K562 (cell line): ENCODE measurements at regions not wholly inside any gene's neighbourhood (a gene's known extent, or its start where the extent isn't known, plus 50 kb on each side); places are given as distances from the start of the nearest gene placed in this dataset.
A peak's percentile ranks its signal among the peaks of the same experiment; 100 is the strongest.

ENCODE experiments used
- ASH1L ChIP-seq: fragments of 450-650 bp; IDR thresholded peaks from 2 replicates; pipeline ENCODE4 v1.6.1; 2018; ENCODE audit warnings: borderline replicate concordance, mild to moderate bottlenecking, low read depth; ENCODE audit not compliant: partially characterized antibody
- BACH1 ChIP-seq: fragments of 200-800 bp; sonication (Bioruptor generic); IDR thresholded peaks from 2 replicates; pipeline ENCODE4 v1.6.1; 2016; ENCODE audit warnings: missing genetic modification characterization, missing compliant biosample characterization
- DDX20 ChIP-seq: fragments of 450-650 bp; IDR thresholded peaks from 2 replicates; pipeline ENCODE4 v1.6.1; 2016; ENCODE audit warnings: missing genetic modification characterization, low read depth, mild to moderate bottlenecking, missing compliant biosample characterization, moderate library complexity
- GATAD2B ChIP-seq: fragments of 450-650 bp; IDR thresholded peaks from 2 replicates; pipeline ENCODE4 v1.6.1; 2017; ENCODE audit warnings: mild to moderate bottlenecking, borderline replicate concordance
- HDAC8 ChIP-seq: fragments of 450-650 bp; IDR thresholded peaks from 2 replicates; pipeline ENCODE4 v1.6.1; 2016; ENCODE audit warnings: mild to moderate bottlenecking, missing genetic modification characterization, moderate library complexity, missing compliant biosample characterization
- HIVEP1 ChIP-seq: fragments of 250-450 bp; sonication (Bioruptor Pico); IDR thresholded peaks from 2 replicates; pipeline ENCODE4 v1.4.0; 2020; ENCODE audit warnings: mild to moderate bottlenecking
- NFXL1 ChIP-seq: fragments of 450-650 bp; formaldehyde crosslinking; IDR thresholded peaks from 2 replicates; pipeline ENCODE4 v1.4.0; 2021; ENCODE audit warnings: mild to moderate bottlenecking
- PTTG1 ChIP-seq: fragments of 450-650 bp; IDR thresholded peaks from 2 replicates; pipeline ENCODE4 v1.6.1; 2016; ENCODE audit warnings: low read depth, mild to moderate bottlenecking, missing genetic modification characterization, missing compliant biosample characterization
- PYGO2 ChIP-seq: fragments of 450-650 bp; IDR thresholded peaks from 2 replicates; pipeline ENCODE4 v1.6.1; 2016; ENCODE audit warnings: mild to moderate bottlenecking, missing genetic modification characterization, moderate library complexity, missing compliant biosample characterization
- RAD51 ChIP-seq: fragments of 450-650 bp; IDR thresholded peaks from 2 replicates; pipeline ENCODE4 v1.7.1; 2016; ENCODE audit warnings: low read depth, mild to moderate bottlenecking, borderline replicate concordance
- SETDB1 ChIP-seq: IDR thresholded peaks from one replicate; pipeline ENCODE4 v1.6.1; 2012; ENCODE audit warnings: low read length, control low read depth, inconsistent platforms
- ZNF589 ChIP-seq: fragments of 200-800 bp; sonication (Bioruptor generic); IDR thresholded peaks from 2 replicates; pipeline ENCODE4 v1.6.1; 2016; ENCODE audit warnings: low read depth, missing genetic modification characterization, missing compliant biosample characterization
- TF ChIP-seq, protein P1 (sequence below): fragments of 250-450 bp; sonication (Bioruptor Pico); IDR thresholded peaks from 2 replicates; pipeline ENCODE4 v1.8.0; 2022; ENCODE audit warnings: moderate library complexity, mild to moderate bottlenecking, inconsistent platforms
- TF ChIP-seq, protein P2 (sequence below): sonication (generic); formaldehyde crosslinking; IDR thresholded peaks from 2 replicates; pipeline ENCODE4 v1.8.0; 2022; ENCODE audit warnings: mild to moderate bottlenecking, missing genetic modification reagents, borderline replicate concordance
- TF ChIP-seq, protein P3 (sequence below), 3 experiments: fragments of 200-800 bp in 1 of 3; fragments of 250-450 bp in 1 of 3; fragments of 450-650 bp in 1 of 3; sonication (Bioruptor Pico) in 1 of 3; sonication (Bioruptor generic) in 1 of 3; formaldehyde crosslinking in 1 of 3; IDR thresholded peaks; 2 replicates each; pipeline versions ENCODE4 v1.6.1 to v1.8.0; 2016 to 2022; ENCODE audit warnings: mild to moderate bottlenecking in 2 of 3, missing genetic modification characterization in 2 of 3, missing compliant biosample characterization in 1 of 3, moderate library complexity in 1 of 3
- TF ChIP-seq, protein P4 (sequence below): sonication (generic); formaldehyde crosslinking; IDR thresholded peaks from 2 replicates; pipeline ENCODE4 v1.8.0; 2022; ENCODE audit warnings: missing genetic modification reagents, mild to moderate bottlenecking, moderate library complexity, borderline replicate concordance
- TF ChIP-seq, protein P5 (sequence below): fragments of 200-800 bp; sonication (Bioruptor generic); IDR thresholded peaks from 2 replicates; pipeline ENCODE4 v1.6.1; 2017; ENCODE audit warnings: missing genetic modification characterization, missing compliant biosample characterization

DNA sequence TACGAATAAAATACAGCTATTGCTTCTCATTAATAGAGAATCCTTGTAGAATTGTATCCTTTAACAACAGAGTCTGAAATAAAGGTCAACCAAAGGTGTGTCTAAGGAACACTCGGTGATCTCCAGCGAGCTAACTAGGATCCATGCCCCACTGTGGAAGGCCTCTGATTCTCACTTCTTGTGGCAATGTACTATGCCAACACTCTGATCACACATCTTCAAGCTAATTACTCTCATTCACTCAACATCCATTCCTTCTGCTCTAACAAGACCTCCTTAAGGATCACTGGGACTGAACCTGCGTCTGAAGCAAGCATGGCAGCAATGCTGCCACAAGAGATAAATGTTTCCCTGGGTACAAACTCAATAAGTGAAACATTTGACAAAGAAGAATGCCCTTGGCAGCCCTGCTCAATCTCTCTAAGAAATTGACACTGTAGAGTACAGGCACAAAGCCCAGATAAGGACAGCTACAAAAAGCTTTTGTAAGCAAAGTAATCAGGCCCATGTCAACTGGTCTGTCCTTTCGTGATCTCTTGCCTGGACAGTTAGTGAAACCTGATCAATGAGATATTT is 74.6 kb upstream of the PARD3B start (continued):
- TF ChIP-seq, protein P1, sequence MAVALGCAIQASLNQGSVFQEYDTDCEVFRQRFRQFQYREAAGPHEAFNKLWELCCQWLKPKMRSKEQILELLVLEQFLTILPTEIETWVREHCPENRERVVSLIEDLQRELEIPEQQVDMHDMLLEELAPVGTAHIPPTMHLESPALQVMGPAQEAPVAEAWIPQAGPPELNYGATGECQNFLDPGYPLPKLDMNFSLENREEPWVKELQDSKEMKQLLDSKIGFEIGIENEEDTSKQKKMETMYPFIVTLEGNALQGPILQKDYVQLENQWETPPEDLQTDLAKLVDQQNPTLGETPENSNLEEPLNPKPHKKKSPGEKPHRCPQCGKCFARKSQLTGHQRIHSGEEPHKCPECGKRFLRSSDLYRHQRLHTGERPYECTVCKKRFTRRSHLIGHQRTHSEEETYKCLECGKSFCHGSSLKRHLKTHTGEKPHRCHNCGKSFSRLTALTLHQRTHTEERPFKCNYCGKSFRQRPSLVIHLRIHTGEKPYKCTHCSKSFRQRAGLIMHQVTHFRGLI: 0 out of 2 replicates have a peak, but pooled peaks have one; percentile 7
- TF ChIP-seq, protein P2, sequence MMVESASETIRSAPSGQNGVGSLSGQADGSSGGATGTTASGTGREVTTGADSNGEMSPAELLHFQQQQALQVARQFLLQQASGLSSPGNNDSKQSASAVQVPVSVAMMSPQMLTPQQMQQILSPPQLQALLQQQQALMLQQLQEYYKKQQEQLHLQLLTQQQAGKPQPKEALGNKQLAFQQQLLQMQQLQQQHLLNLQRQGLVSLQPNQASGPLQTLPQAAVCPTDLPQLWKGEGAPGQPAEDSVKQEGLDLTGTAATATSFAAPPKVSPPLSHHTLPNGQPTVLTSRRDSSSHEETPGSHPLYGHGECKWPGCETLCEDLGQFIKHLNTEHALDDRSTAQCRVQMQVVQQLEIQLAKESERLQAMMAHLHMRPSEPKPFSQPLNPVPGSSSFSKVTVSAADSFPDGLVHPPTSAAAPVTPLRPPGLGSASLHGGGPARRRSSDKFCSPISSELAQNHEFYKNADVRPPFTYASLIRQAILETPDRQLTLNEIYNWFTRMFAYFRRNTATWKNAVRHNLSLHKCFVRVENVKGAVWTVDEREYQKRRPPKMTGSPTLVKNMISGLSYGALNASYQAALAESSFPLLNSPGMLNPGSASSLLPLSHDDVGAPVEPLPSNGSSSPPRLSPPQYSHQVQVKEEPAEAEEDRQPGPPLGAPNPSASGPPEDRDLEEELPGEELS: no peak
- no peak for TF ChIP-seq RAD51
- TF ChIP-seq HIVEP1 (CRISPR knock-in tag): peak; percentile 4; the same call in 1 of the 2 replicates
- TF ChIP-seq, protein P3, sequence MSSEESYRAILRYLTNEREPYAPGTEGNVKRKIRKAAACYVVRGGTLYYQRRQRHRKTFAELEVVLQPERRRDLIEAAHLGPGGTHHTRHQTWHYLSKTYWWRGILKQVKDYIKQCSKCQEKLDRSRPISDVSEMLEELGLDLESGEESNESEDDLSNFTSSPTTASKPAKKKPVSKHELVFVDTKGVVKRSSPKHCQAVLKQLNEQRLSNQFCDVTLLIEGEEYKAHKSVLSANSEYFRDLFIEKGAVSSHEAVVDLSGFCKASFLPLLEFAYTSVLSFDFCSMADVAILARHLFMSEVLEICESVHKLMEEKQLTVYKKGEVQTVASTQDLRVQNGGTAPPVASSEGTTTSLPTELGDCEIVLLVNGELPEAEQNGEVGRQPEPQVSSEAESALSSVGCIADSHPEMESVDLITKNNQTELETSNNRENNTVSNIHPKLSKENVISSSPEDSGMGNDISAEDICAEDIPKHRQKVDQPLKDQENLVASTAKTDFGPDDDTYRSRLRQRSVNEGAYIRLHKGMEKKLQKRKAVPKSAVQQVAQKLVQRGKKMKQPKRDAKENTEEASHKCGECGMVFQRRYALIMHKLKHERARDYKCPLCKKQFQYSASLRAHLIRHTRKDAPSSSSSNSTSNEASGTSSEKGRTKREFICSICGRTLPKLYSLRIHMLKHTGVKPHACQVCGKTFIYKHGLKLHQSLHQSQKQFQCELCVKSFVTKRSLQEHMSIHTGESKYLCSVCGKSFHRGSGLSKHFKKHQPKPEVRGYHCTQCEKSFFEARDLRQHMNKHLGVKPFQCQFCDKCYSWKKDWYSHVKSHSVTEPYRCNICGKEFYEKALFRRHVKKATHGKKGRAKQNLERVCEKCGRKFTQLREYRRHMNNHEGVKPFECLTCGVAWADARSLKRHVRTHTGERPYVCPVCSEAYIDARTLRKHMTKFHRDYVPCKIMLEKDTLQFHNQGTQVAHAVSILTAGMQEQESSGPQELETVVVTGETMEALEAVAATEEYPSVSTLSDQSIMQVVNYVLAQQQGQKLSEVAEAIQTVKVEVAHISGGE (CRISPR knock-in tag; IDR thresholded peaks at IDR 0.05): no peak
- TF ChIP-seq HDAC8 (tag): peak; percentile 80; the same call in 1 of the 2 replicates
- TF ChIP-seq DDX20 (tag): peak; percentile 63; the same call in 1 of the 2 replicates
- peak; percentile 53 for TF ChIP-seq NFXL1 (CRISPR knock-in tag)
- TF ChIP-seq ASH1L: no peak
- peak; percentile 88 for TF ChIP-seq BACH1 (tag)
- TF ChIP-seq PYGO2 (tag): 0 out of 2 replicates have a peak, but pooled peaks have one; percentile 27
- TF ChIP-seq, protein P4, sequence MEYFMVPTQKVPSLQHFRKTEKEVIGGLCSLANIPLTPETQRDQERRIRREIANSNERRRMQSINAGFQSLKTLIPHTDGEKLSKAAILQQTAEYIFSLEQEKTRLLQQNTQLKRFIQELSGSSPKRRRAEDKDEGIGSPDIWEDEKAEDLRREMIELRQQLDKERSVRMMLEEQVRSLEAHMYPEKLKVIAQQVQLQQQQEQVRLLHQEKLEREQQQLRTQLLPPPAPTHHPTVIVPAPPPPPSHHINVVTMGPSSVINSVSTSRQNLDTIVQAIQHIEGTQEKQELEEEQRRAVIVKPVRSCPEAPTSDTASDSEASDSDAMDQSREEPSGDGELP (CRISPR knock-in tag): no peak
- TF ChIP-seq SETDB1: no peak
- TF ChIP-seq, protein P5, sequence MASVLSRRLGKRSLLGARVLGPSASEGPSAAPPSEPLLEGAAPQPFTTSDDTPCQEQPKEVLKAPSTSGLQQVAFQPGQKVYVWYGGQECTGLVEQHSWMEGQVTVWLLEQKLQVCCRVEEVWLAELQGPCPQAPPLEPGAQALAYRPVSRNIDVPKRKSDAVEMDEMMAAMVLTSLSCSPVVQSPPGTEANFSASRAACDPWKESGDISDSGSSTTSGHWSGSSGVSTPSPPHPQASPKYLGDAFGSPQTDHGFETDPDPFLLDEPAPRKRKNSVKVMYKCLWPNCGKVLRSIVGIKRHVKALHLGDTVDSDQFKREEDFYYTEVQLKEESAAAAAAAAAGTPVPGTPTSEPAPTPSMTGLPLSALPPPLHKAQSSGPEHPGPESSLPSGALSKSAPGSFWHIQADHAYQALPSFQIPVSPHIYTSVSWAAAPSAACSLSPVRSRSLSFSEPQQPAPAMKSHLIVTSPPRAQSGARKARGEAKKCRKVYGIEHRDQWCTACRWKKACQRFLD: peak; percentile 76; the same call in 1 of the 2 replicates
- no peak for TF ChIP-seq GATAD2B
- TF ChIP-seq ZNF589 (CRISPR knock-in tag): 0 out of 2 replicates have a peak, but pooled peaks have one; percentile 34
- TF ChIP-seq PTTG1 (tag): peak; percentile 77; the same call in 1 of the 2 replicates
